ENCODE measurements at regions not wholly inside any gene's neighbourhood (a gene's known extent, or its start where the extent isn't known, plus 50 kb on each side); places are given as distances from the start of the nearest gene placed in this dataset.

- TF ChIP-seq CREB1 (IDR thresholded peaks at IDR 0.05; ENCODE audit: low read depth) (no peak), MYC (IDR thresholded peaks at IDR 0.05; ENCODE audit: insufficient read depth, insufficient read length, insufficient replicate concordance, low read length, severe bottlenecking) (no peak), SMC3 (IDR thresholded peaks at IDR 0.05; ENCODE audit: borderline replicate concordance, low read length) (no peak), ZSCAN29 (IDR thresholded peaks at IDR 0.05) (no peak), TARDBP (IDR thresholded peaks at IDR 0.05; ENCODE audit: borderline replicate concordance) (no peak), EZH2 (IDR thresholded peaks at IDR 0.05; ENCODE audit: borderline replicate concordance, control insufficient read depth, low read depth, low read length) (no peak), POLR2A (IDR thresholded peaks at IDR 0.05; ENCODE audit: low read depth, low read length) (no peak), PBX3 (IDR thresholded peaks at IDR 0.05; ENCODE audit: insufficient replicate concordance, low read depth, low read length) (no peak), CEBPZ (IDR thresholded peaks at IDR 0.05; ENCODE audit: low read depth, low read length) (no peak), YY1 (IDR thresholded peaks at IDR 0.05; ENCODE audit: low read depth, low read length) (no peak)
These were observed 348.3 kb upstream of the LRATD1 start for GRCh38 chr2:14284244-14284643.
